SK-MEL-5 (cell line): ENCODE measurements at regions not wholly inside any gene's neighbourhood (a gene's known extent, or its start where the extent isn't known, plus 50 kb on each side); places are given as distances from the start of the nearest gene placed in this dataset.
"Not testable (repeated sequence)": the region's sequence is repeated elsewhere in the genome, so short reads cannot be mapped to it uniquely, and the experiment has no call there.

ENCODE experiments used
- DNase-seq: peaks from one replicate; pipeline ENCODE4 v3.0.0-alpha.2; 2016; ENCODE audit warnings: low read depth, low spot score
- in situ Hi-C: cut with HindIII; loops from 2 replicates; pipeline ENCODE4 v1.10.0; 2016; ENCODE audit warnings: low sequenced_read_pairs, high pct_unique_total_duplicates, low pct_unique_long_range_greater_than_20kb

- in situ Hi-C loops = no loop called here
- DNase-seq = no peak
Observed at GRCh38 chr21:24577301-24577700, 1030.0 kb downstream of the MRPL39 start.

DNA sequence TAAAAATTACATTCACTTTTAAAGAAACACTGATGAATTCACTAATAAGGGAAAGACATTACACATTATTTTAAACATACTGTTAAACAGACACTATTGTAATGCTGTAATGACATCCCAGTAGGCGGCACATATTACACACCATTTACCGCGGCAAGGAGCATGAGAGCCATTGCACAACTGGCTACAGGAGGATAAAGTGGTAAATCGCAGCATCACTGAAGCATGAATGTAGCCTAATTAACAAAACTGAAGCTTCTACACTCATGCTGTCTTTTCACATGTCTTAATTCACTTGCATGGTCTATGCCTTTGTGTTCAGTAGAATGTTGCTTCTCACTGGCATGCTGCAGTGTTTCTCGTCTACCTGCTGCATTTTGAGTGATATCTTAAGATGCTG lies 1046.0 kb downstream of the MRPL39 start:
- in situ Hi-C loops = no loop called here
- no peak for DNase-seq

GRCh38 chr21:24552491-24552890 lies 1054.8 kb downstream of the MRPL39 start:
- in situ Hi-C loops = no loop called here
- no peak for DNase-seq

GRCh38 chr21:24545807-24546361 lies 1061.4 kb downstream of the MRPL39 start:
- in situ Hi-C loops = no loop called here
- no peak for DNase-seq

DNA sequence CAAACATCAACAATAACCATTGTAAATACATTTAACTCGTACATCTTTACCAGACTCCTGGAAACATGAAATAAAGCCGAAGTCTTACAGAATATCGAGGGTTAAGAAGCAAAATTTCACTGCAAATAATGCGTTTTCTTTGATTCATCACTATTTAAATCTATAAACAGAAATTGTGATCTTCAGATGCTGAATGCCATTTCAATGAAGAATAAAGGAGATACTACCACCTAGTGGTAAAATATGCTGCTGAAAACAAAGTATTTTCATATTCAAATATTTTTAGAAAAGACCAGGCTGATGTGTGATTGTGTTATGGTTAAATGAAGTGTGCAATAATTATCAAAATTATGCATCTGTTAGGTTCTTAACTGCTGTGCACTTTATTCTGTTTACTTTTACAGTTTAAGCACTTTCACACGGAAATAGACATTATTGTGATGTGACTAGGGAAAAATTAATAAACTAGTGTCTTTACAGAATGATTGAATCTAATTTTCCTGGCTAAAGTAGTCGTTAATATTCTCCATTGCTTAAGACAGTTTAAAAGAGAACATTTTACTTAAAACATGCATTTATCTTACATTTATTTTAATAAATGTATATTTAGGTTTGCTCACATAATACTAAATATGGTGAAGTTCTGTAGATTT lies 1093.1 kb downstream of the MRPL39 start:
- DNase-seq = peak; percentile 24
- in situ Hi-C loops = no loop called here

DNA sequence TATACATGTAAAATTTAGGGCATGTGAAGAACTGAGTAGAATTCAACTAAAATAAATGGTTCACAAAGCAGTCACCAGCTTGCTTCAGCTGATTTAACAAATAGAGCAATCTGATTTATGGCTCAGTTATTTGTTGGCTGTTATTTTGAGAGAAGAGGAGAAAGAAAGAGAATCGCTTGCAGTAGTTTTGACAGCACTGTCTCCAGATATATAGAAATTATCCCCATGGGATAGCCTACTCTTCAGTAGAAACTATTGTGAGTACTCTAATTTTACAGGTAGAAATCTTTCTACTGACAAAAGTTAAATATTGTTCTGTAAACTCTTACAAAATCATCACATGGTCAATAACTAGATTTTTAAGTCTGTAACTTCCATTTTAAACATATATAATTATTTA lies 1098.2 kb downstream of the MRPL39 start:
- in situ Hi-C loops = no loop called here
- DNase-seq = no peak

GRCh38 chr21:24486973-24487372 lies 1120.3 kb downstream of the MRPL39 start:
- in situ Hi-C loops = no loop called here
- DNase-seq = no peak

GRCh38 chr21:24483361-24483760 lies 1123.9 kb downstream of the MRPL39 start:
- not testable (repeated sequence) for DNase-seq

GRCh38 chr21:24470852-24471251 lies 1136.4 kb downstream of the MRPL39 start:
- in situ Hi-C loops = no loop called here
- no peak for DNase-seq

More at GRCh38 chr21:24483361-24483760, 1123.9 kb downstream of the MRPL39 start:
- in situ Hi-C loops = not testable (repeated sequence)

GRCh38 chr21:24456358-24456757 lies 1150.9 kb downstream of the MRPL39 start:
- no peak for DNase-seq
- in situ Hi-C loops = no loop called here

GRCh38 chr21:24450119-24450518 lies 1157.2 kb downstream of the MRPL39 start:
- DNase-seq = no peak
- in situ Hi-C loops = no loop called here

DNA sequence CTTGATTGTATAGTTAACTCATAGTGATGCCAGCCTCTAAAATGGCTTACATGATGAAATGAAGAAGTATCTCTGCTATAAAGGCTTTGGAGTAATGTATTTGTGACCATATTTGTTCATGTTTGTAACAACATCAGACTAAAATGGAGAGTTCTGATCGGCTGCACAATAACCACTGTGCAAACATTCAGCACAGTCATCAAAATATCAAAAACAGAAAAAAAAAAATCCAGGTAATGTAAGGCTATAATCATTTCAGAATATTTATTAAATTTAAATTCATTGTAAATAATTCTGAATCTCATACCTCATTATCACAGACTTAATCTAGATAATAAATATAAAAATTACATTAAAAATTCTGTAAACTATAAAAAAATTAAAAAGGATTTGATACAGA lies 1161.8 kb downstream of the MRPL39 start:
- DNase-seq = no peak
- in situ Hi-C loops = no loop called here

DNA sequence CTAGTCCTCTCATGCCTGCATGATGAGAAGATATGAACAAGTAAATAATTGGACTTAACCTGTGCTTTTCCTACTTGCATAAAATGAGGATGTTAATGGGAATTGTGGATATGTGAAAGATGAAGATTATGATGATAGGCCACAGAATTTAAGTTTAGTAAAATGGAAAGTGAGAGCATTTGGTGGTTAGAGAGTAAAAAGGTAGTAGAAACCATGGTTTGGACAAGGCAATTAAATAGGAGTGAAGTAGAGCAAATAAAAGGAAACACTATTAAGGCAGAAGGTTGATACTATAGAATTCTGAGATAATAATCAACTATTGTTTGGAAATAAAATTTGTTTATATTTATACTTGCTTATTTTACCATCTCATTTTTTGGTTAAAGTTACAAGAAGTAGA lies 1162.5 kb downstream of the MRPL39 start:
- in situ Hi-C loops = no loop called here
- DNase-seq = no peak

DNA sequence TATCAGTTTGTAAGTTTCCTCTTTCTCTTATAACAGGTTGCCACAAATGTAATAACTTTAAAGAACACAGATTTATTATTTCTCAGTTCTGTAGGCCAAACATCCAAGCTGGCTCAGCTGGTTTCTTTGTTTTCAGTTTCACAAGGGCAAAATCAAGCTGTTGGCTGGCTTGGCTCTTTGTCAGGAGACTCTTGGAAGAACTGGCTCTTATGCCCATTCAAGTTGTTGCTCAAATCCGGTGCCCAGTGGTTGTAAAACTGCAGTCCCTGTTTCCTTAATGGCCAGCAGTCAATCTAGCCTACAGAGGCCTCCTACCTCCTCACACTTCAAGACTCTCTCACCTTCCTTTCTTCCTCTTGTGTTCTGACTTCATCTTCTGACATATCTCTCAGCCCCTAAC lies 1171.0 kb downstream of the MRPL39 start:
- in situ Hi-C loops = no loop called here

DNA sequence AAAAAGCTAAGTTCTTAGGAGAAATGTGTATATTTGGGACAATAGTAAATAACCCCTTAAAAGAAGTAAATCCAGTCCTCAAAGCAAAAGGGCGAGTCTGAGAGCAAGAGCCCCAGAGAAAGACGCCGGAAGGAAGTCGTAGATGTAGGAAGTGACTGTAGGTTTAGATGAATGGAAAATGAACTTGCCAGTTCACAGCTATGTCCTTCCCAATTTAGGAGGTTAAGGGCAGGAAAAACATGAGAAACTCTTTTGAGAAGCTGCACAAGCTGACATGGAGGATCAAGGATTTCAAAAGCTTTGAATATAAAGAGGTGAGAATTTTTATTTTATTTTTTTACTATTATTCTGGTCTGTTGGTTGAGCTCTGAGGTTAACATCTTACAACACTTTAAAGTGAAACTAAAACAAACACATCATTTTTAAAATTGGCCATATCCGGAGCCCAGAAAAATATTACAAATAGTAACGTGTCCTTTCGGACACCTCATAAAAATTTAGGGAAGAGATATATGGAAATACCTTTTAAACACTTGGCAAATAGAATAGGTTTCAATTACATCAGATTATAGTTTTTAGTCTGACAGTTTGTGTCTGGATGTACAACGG lies 1178.6 kb downstream of the MRPL39 start:
- in situ Hi-C loops = no loop called here
- DNase-seq = no peak

More for the DNA sequence above, 1171.0 kb downstream of the MRPL39 start:
- no peak for DNase-seq

DNA sequence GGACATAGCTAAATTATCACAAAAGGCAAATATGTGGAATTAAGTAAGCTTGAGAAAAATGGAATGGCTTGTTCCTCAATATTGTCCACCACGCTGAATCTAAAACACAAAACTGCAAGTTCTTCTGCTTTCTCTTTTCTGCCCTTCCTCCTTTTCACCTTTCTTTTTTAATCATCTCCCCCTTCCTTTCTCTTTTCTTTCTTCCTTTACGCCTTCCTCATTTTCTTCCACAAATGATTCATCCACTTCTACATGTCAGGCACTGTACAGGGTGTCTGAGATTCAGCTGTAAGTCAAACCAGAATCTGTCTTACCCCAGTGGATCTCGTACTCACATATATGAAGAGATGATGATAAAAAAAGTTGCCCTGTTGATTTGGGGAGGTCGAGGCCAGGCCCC lies 1182.5 kb downstream of the MRPL39 start:
- DNase-seq = no peak
- in situ Hi-C loops = no loop called here

GRCh38 chr21:24423546-24423945 lies 1183.7 kb downstream of the MRPL39 start:
- DNase-seq = no peak
- in situ Hi-C loops = no loop called here

DNA sequence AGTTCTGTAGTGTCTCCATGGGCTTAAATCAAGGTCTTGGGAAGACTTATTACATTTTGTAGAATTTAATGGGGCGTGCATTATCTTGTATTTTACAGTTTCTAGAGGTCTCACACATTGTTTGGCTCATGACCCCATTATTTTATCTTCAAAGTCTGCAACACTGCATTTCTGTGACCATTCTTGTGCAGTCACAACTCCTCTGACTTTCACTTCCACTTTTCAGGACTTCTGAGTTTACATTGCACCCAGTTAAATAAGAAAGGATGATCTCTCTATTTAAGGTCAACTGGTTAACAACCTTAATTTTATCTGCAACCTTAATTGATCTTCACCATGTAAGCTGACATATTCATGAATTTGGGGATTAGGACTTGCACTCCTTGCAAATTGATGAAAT lies 1186.6 kb downstream of the MRPL39 start:
- in situ Hi-C loops = no loop called here
- no peak for DNase-seq

DNA sequence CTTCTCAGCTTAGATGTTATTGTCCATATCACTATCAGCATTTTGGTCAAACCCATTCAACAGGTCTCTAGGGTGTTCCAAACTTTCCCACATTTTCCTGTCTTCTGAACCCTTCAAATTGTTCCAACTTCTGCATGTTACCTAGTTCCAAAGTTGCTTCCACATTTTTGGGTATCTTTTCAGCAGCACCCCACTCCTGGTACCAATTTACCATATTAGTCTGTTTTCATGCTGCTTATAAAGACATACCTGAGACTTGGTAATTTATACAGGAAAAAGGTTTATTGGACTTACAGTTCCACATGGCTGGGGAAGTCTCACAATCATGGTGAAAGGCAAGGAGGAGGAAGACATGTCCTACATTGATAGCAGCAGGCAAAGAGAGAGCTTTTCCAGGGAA lies 1187.6 kb downstream of the MRPL39 start:
- DNase-seq, in situ Hi-C loops: not testable (repeated sequence)
